T-helper 9 cell (primary cell): ENCODE measurements at regions not wholly inside any gene's neighbourhood (a gene's known extent, or its start where the extent isn't known, plus 50 kb on each side); places are given as distances from the start of the nearest gene placed in this dataset.
"Not testable (repeated sequence)": the region's sequence is repeated elsewhere in the genome, so short reads cannot be mapped to it uniquely, and the experiment has no call there.

Experiments
- DNase-seq: peaks from one replicate; pipeline ENCODE4 v3.0.0-alpha.2; 2020

- DNase-seq = no peak
Observed at GRCh38 chr12:69030321-69030720, 97.3 kb upstream of the CPM start.

- no peak for DNase-seq
Observed at GRCh38 chr12:69036533-69036932, 103.6 kb upstream of the CPM start.

- DNase-seq = no peak
Observed at GRCh38 chr12:69036999-69037398, 104.0 kb upstream of the CPM start.

- DNase-seq = no peak
Observed at GRCh38 chr12:69039911-69040310, 106.9 kb upstream of the CPM start.

- no peak for DNase-seq
Observed at GRCh38 chr12:69042557-69042956, 109.6 kb upstream of the CPM start.

- DNase-seq = no peak
Observed at GRCh38 chr12:69042970-69043369, 110.0 kb upstream of the CPM start.

- DNase-seq = no peak
Observed at GRCh38 chr12:69044887-69045286, 111.9 kb upstream of the CPM start.

DNA sequence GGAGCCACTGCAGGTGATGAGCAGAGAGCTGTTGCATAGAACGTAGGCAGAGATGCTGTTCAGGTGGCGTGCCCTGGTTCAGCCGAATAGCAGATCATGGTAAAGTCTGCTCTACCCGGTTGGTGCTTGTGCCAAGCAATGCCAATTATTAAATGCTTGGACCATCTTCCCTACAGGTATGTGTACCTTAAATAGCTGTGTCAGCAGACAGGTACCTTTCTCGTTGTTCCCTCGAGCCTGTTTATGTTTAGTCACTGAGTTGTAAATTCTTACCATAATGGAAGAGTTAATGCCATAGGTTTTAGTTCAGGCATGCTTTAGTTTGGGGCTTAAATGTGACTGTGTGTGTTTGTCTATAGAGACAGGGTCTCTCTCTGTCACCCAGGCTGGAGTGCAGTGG is 112.5 kb upstream of the CPM start:
- no peak for DNase-seq

DNA sequence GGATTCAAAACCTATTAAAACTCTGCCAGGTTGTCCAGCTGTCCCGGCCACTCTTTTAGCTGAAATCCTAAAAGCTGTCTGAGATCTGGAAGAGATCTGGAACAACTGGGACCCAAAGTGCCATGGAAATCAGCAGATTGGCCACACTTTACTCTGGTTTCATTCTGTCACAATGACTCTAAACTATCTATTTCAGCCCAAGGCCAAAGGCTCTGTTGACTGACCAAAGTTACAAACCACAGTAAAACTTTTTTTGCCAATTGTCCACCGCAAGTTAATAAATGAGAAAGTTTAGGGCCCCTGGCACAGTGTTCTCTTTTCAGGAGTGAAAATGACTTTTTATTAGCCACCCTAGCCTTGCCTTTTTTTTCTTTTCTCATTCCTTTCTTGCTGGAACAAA is 113.4 kb upstream of the CPM start:
- DNase-seq = no peak

- no peak for DNase-seq
Observed at GRCh38 chr12:69046920-69047319, 113.9 kb upstream of the CPM start.

DNA sequence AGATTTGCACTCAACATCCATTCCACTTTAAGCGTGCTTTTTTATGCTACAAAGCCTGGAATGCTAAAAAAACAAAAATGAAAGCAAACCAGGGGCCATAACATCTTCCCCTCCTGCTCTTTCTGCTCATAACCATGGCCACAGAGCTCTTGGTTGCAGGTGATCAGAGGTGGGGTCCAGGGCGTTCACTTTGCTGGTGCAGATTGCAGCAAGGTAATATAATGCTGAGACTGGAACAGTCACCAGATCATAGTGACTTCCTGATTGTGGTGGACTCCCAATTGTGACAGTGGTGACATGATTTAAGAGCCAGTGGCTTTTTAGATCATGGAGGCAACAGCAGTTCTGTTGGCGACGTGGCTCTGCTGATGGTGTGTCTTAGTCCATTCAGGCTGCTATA is 115.0 kb upstream of the CPM start:
- DNase-seq = no peak

DNA sequence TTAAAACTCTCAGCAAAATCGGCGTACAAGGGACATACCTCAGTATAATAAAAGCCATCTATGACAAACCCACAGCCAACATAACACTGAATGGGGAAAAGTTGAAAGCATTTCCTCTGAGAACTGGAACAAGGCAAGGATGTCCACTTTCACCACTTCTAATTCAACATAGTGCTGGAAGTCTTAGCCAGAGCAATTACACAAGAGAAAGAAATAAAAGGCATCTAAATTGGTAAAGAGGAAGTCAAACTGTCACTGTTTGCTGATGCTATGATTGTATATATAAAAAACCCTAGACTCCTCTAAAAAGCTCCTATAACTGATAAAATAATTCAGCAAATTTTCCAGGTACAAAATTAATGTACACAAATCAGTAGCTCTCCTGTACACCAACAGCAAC is 116.9 kb upstream of the CPM start:
- not testable (repeated sequence) for DNase-seq

DNA sequence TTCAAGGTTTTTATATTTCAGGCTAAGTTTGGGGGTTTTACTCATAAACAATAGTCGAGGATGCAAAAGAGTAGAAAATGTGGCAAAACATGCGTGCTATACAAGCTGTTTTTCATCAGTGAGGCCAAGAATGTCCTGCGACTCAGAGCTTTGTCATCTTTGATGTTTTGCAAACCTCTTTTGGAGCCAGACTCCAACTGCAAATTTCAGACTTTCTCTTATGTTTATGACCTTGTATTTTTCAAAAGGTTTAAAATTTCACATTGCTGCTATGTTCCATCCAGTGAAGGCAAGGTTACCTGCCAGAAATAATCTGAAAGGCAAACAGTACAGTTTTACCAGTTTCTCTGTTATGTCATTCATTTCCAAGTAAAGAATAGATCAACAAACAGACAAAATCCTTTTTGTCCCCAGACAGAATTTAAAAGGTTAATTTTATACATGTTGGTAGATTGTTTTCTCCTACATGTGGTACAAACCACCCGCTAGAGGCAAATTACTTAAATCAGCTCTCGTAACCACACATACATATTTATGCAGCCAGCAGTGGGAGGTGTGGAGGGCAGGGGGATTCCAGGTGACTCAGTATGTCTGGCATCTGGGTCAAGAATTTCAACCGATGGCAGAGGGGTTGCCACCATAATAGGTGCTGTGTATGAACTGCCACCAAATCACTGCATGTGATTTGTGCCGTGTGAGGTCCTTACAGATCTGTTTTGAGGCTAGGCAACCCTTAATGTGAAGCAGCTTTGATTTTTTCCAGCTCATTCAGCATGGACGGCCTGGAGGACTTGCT is 119.8 kb upstream of the CPM start:
- DNase-seq = no peak

GRCh38 chr12:69054343-69055056 is 121.5 kb upstream of the CPM start:
- no peak for DNase-seq

DNA sequence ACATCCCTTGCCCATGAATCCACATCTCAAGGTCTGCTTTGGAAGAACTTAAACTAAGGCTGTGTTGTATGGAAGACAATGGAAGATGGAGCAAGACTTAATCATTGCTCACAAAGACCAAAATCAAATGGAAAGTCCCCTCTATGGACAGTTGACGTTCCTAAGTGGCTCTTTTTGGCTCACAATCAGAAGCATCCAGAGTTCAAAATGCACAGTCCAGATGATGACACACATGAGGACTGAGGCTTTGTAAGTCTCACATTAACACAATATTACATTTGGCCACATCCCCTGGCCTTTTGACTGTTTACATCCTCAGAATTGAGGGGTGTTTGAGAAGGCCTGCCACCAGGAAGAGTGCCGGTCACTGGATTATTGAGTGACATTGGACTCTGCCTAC is 122.3 kb upstream of the CPM start:
- no peak for DNase-seq

- no peak for DNase-seq
Observed at GRCh38 chr12:69055706-69056105, 122.7 kb upstream of the CPM start.

- no peak for DNase-seq
Observed at GRCh38 chr12:69056743-69057515, 124.0 kb upstream of the CPM start.

DNA sequence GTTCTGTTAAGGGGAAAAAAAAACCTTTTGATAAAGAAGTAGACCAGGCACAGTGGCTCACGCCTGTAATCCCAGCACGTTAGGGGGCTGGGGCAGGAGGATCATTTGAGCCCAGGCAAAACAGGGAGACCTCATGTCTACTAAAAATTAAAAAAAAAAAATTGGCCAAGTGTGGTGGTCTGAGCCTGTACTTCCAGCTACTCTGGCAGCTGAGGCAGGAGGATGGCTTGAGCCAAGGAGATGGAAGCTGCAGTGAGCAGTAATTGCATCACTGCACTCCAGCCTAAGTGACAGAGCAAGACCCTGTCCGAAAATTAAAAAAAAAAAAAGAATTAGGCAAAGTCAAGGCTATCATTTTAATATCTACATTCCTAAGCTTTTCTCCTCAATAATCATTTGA is 124.8 kb upstream of the CPM start:
- no peak for DNase-seq

DNA sequence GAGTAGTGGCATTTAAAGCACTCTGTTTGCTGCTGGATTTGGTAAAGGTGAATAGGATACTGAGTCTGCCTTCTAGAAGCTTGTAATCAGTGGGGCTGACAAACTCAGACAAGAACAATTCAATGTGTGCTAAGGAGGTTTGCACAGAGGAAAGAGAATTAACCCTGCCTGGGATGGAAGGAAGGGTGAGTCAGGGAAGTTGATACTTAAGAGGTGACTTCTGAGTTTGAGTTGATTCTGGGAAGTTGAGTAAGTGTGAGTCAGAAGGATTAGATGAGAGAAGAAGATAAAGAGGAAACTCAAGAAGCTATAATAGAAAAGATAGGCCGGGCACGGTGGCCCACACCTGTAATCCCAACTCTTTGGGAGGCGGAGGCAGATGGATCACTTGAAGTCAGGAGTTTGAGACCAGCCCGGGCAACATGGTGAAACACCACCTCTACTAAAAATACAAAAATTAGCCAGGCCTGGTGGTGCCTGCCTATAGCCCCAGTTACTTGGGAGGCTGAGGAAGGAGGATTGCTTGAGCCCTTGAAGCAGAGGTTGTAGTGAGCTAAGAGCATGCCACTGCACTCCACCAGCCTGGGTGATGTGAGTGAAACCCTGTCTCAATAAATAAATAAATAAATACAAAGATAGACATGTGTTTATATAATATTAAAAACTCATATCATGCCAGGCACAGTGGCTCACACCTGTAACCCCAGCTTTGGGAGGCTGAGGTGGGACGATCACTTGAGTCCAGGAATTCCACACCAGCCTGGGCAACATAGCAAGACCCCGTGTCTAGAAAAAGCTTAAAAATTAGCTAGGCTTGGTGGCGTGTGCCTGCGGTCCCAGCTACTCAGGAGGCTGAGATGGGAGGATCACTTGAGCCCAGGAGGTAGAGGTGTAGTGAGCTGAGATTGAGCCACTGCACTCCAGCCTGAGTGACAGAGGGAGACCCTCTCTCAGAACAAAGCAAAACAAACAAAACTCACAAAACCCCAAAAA is 126.8 kb upstream of the CPM start:
- no peak for DNase-seq

DNA sequence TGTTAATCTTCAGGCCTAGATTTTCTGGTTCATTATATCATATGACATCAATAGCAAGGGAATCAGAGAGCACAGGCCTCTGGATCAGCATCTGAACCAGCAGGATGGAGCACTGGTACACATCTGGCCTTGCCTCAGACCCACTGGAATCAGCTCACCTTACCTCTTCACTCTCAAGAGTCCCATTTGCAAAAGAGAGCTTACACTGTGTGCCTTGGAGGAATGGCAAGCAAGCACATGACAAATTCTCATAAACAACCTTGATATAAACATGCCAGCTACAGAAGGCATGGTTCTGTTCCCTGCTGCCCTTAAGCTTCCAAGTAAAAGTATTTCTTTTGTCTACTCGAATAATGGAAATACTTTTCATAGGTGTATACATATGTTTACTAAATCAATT is 128.6 kb upstream of the CPM start:
- no peak for DNase-seq

DNA sequence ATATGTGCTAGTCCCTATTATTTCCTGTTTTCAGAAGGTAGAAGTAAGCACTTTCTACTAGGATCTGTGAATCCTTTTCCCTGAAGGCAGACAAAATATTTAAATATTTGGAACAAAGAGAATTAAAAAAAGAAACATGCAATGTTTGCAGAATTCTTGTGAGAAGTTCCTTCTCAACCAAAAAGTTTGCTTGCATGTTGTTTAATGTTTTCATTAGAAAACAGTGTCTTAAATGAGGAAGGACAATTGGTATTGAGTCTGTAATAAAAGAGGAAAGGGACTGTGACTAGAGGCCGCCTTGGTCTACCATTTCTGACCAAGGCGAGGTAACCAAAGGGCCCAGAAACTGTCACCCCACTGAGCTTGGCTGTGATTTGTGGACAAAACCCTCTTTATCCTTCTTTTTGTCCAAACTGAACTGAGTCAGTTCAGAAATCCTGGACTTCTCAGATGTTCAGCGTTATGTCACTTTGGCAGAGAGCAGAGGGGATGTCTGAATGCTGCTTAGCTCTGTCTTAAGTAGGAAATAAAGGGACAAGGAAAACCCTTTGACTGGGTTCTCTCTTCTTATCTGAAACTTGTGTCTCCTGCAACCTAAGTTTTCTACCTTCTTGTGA is 129.8 kb upstream of the CPM start:
- DNase-seq = no peak
